ENCODE measurements at regions not wholly inside any gene's neighbourhood (a gene's known extent, or its start where the extent isn't known, plus 50 kb on each side); places are given as distances from the start of the nearest gene placed in this dataset.

DNA sequence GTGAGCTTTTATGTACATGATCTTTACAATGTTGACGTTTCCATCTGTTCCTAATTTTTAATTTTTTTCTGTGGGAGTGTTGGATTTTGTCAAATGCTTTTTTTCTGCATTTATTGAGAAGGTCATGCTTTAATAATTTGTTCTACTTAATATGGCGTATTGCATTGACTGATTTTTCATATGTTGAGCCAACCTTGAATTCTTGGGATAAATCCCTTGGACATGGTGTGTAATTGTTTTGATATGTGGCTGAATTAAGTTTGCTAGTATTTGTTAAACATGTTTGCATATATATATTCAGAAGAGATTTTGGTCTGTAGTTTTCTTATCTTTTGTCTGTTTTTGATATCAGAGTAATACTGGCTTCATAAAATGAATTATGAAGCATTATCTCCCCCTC, 256.7 kb downstream of the EDEM1 start:
- Histone ChIP-seq H2AFZ (ENCODE audit: low read length) (no peak overlapping the region), H4K20me1 (ENCODE audit: insufficient read depth, low read length) (no peaks in the 10 kb centered on the region), H3K9me2 (replicated peaks; ENCODE audit: insufficient read depth, low read length) (no peaks in the 10 kb centered on the region), H3K79me2 (ENCODE audit: low read length) (no peaks in the 10 kb centered on the region), H3K27ac (ENCODE audit: low read length) (no peak overlapping the region), H3K36me3 (replicated peaks; ENCODE audit: insufficient read depth, low read length) (no peaks in the 10 kb centered on the region), H3F3A (ENCODE audit: insufficient read depth, low read length) (no peaks in the 10 kb centered on the region), H3K27me3 (replicated peaks; ENCODE audit: insufficient read depth, low read length) (no peaks in the 10 kb centered on the region), H3K4me2 (ENCODE audit: low read depth, low read length) (no peak overlapping the region), H3K9ac (ENCODE audit: low read length) (no peak overlapping the region), H3K9me3 (replicated peaks; ENCODE audit: insufficient read depth, low read length) (no peaks in the 10 kb centered on the region), H3K4me1 (ENCODE audit: low read length) (no peaks in the 10 kb centered on the region), H3K4me3 (ENCODE audit: low read length) (no peak overlapping the region)
- TF ChIP-seq, protein P1, sequence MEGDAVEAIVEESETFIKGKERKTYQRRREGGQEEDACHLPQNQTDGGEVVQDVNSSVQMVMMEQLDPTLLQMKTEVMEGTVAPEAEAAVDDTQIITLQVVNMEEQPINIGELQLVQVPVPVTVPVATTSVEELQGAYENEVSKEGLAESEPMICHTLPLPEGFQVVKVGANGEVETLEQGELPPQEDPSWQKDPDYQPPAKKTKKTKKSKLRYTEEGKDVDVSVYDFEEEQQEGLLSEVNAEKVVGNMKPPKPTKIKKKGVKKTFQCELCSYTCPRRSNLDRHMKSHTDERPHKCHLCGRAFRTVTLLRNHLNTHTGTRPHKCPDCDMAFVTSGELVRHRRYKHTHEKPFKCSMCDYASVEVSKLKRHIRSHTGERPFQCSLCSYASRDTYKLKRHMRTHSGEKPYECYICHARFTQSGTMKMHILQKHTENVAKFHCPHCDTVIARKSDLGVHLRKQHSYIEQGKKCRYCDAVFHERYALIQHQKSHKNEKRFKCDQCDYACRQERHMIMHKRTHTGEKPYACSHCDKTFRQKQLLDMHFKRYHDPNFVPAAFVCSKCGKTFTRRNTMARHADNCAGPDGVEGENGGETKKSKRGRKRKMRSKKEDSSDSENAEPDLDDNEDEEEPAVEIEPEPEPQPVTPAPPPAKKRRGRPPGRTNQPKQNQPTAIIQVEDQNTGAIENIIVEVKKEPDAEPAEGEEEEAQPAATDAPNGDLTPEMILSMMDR (IDR thresholded peaks at IDR 0.05; ENCODE audit: low read length): no peak
- TF ChIP-seq EZH2phosphoT487 (IDR thresholded peaks at IDR 0.05; ENCODE audit: low read length): no peak
- TF ChIP-seq EZH2 (optimal IDR thresholded peaks at IDR 0.05; ENCODE audit: low read depth, low read length): no peak
- no peak for DNase-seq

DNA sequence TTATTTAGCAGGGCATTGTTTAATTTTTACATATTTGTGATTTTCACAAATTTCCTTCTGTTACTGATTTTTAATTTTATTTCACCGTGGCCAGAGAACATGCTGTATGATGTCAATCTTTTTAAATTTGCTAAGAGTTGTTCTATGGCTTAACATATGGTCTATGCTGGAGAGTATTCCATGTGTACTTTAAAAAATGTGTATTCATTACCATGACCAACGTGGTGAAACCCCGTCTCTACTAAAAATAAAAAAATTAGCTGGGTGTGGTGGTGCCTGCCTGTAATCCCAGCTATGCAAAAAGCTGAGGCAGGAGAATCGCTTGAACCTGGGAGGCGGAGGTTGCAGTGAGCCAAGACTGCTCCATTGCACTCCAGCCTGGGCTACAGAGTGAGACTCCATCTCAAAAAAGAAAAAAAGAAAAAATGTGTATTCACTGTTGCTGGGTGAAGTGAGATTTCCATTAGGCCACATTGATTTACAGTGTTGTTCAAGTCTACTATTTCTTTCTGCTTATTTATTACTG, 258.2 kb downstream of the EDEM1 start:
- Histone ChIP-seq H3K9me3 (replicated peaks; ENCODE audit: insufficient read depth, low read length) (no peaks in the 10 kb centered on the region; the same call in 1 of the 2 replicates), H3K36me3 (replicated peaks; ENCODE audit: insufficient read depth, low read length) (no peaks in the 10 kb centered on the region), H3K4me2 (ENCODE audit: low read depth, low read length) (no peak overlapping the region), H3K4me1 (ENCODE audit: low read length) (no peaks in the 10 kb centered on the region), H4K20me1 (ENCODE audit: insufficient read depth, low read length) (no peaks in the 10 kb centered on the region), H3K79me2 (ENCODE audit: low read length) (no peaks in the 10 kb centered on the region), H2AFZ (ENCODE audit: low read length) (no peak overlapping the region), H3K27me3 (replicated peaks; ENCODE audit: insufficient read depth, low read length) (no peaks in the 10 kb centered on the region), H3K9me2 (replicated peaks; ENCODE audit: insufficient read depth, low read length) (no peaks in the 10 kb centered on the region), H3K4me3 (ENCODE audit: low read length) (no peak overlapping the region), H3F3A (ENCODE audit: insufficient read depth, low read length) (no peaks in the 10 kb centered on the region), H3K9ac (ENCODE audit: low read length) (no peak overlapping the region), H3K27ac (ENCODE audit: low read length) (no peak overlapping the region)
- TF ChIP-seq EZH2 (optimal IDR thresholded peaks at IDR 0.05; ENCODE audit: low read depth, low read length): no peak
- TF ChIP-seq, protein P1 (IDR thresholded peaks at IDR 0.05; ENCODE audit: low read length): no peak
- TF ChIP-seq EZH2phosphoT487 (IDR thresholded peaks at IDR 0.05; ENCODE audit: low read length): no peak
- DNase-seq: no peak

DNA sequence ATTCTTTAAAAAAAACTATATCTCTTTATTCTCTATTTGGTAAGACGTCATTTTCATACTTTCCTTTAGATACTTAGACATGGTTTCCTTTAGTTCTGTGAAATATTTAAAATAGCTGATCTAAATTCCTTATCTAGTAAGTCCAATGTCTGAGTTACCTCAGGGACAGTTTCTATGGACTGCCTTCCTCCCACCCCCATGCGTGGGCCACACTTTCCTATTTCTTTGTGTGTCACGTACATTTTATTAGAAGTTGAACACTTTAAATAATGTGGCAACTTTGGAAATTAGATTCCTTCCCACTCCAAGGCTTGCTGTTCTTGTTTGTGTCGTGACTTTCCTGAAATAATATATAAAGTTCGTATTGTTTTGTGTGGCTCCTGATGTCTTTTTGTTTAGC, 260.7 kb downstream of the EDEM1 start:
- H3K27me3 ChIP-seq (replicated peaks; ENCODE audit: insufficient read depth, low read length): no peaks in the 10 kb centered on the region
- no peaks in the 10 kb centered on the region; the same call in 1 of the 2 replicates for H3K9me3 ChIP-seq (replicated peaks; ENCODE audit: insufficient read depth, low read length)
- no peaks in the 10 kb centered on the region for H3K79me2 ChIP-seq (ENCODE audit: low read length)
- H3K27ac ChIP-seq (ENCODE audit: low read length): no peak overlapping the region
- H4K20me1 ChIP-seq (ENCODE audit: insufficient read depth, low read length): no peaks in the 10 kb centered on the region
- H3K4me3 ChIP-seq (ENCODE audit: low read length): no peak overlapping the region
- H3K9me2 ChIP-seq (replicated peaks; ENCODE audit: insufficient read depth, low read length): no peaks in the 10 kb centered on the region
- no peaks in the 10 kb centered on the region for H3K4me1 ChIP-seq (ENCODE audit: low read length)
- no peak overlapping the region for H3K4me2 ChIP-seq (ENCODE audit: low read depth, low read length)
- TF ChIP-seq EZH2phosphoT487 (IDR thresholded peaks at IDR 0.05; ENCODE audit: low read length) (no peak), EZH2 (optimal IDR thresholded peaks at IDR 0.05; ENCODE audit: low read depth, low read length) (no peak)
- TF ChIP-seq, protein P1 (IDR thresholded peaks at IDR 0.05; ENCODE audit: low read length): no peak
- no peak overlapping the region for H3K9ac ChIP-seq (ENCODE audit: low read length)
- no peaks in the 10 kb centered on the region for H3F3A ChIP-seq (ENCODE audit: insufficient read depth, low read length)
- no peaks in the 10 kb centered on the region for H3K36me3 ChIP-seq (replicated peaks; ENCODE audit: insufficient read depth, low read length)
- no peak overlapping the region for H2AFZ ChIP-seq (ENCODE audit: low read length)
- no peak for DNase-seq
